ENCODE measurements at regions not wholly inside any gene's neighbourhood (a gene's known extent, or its start where the extent isn't known, plus 50 kb on each side); places are given as distances from the start of the nearest gene placed in this dataset.

- Histone ChIP-seq H3K18ac (ENCODE audit: low read length) (no peak overlapping the region), H3K4ac (ENCODE audit: low read length) (no peak overlapping the region), H4K91ac (ENCODE audit: low read depth, low read length, poor library complexity) (no peak overlapping the region), H3K79me1 (ENCODE audit: low read depth, low read length) (no peaks in the 10 kb centered on the region), H2AK5ac (ENCODE audit: low read depth, low read length) (no peak overlapping the region), H2BK15ac (ENCODE audit: low read length) (no peak overlapping the region), H3K14ac (ENCODE audit: low read length) (no peak overlapping the region), H2BK120ac (ENCODE audit: low read depth, low read length) (no peak overlapping the region), H3K23ac (ENCODE audit: low read depth, low read length, poor library complexity) (no peak overlapping the region), H2BK12ac (ENCODE audit: low read length) (no peak overlapping the region), H3K4me2 (ENCODE audit: insufficient read depth, low read length, poor library complexity, severe bottlenecking) (no peak overlapping the region), H3K27ac (replicated peaks; ENCODE audit: low read length) (no peak overlapping the region), H3K9ac (ENCODE audit: low read depth, low read length, poor library complexity) (no peak overlapping the region), H2AFZ (ENCODE audit: low read length) (no peak overlapping the region), H3K9me3 (replicated peaks in 1 of 2; ENCODE audit: control insufficient read depth in 2 of 2, insufficient read depth in 1 of 2, low read depth in 1 of 2, low read length in 2 of 2) (no peaks in the 10 kb centered on the region), H2BK5ac (ENCODE audit: low read length) (no peak overlapping the region), H3K4me3 (ENCODE audit: low read length in 2 of 2) (no peak overlapping the region), H3K4me1 (ENCODE audit: control insufficient read depth in 2 of 2, insufficient read depth in 1 of 2, low read depth in 1 of 2, low read length in 2 of 2) (no peaks in the 10 kb centered on the region), H4K8ac (ENCODE audit: low read depth, low read length) (no peak overlapping the region), H3K36me3 (replicated peaks in 1 of 2; ENCODE audit: control insufficient read depth in 2 of 2, insufficient read depth in 2 of 2, low read length in 2 of 2) (no peaks in the 10 kb centered on the region), H3K27me3 (ENCODE audit: control insufficient read depth in 3 of 3, insufficient read depth in 3 of 3, low read depth in 1 of 3, low read length in 3 of 3) (no peaks in the 10 kb centered on the region)
- no peak for DNase-seq (ENCODE audit: low spot score)
- no CpG with 5 or more reads among the region's 3 CpGs for WGBS, 2 donors (ENCODE audit: extremely low coverage in 2 of 2, insufficient read length in 2 of 2, insufficient replicate concordance in 1 of 2)
These were observed 56.1 kb upstream of the PKP2 start for GRCh38 chr12:32952681-32953080.

GRCh38 chr12:32949815-32950214 is 53.2 kb upstream of the PKP2 start:
- H3K4me1 ChIP-seq (ENCODE audit: control insufficient read depth in 2 of 2, insufficient read depth in 1 of 2, low read depth in 1 of 2, low read length in 2 of 2), result no peaks in the 10 kb centered on the region
- no peak overlapping the region for H2BK120ac ChIP-seq (ENCODE audit: low read depth, low read length)
- no peaks in the 10 kb centered on the region for H3K27me3 ChIP-seq (ENCODE audit: control insufficient read depth in 3 of 3, insufficient read depth in 3 of 3, low read depth in 1 of 3, low read length in 3 of 3)
- no peak overlapping the region for H3K18ac ChIP-seq (ENCODE audit: low read length)
- H3K36me3 ChIP-seq (replicated peaks in 1 of 2; ENCODE audit: control insufficient read depth in 2 of 2, insufficient read depth in 2 of 2, low read length in 2 of 2), result no peaks in the 10 kb centered on the region
- DNase-seq (ENCODE audit: low spot score), result no peak
- H3K79me1 ChIP-seq (ENCODE audit: low read depth, low read length), result no peaks in the 10 kb centered on the region
- no peak overlapping the region for H3K14ac ChIP-seq (ENCODE audit: low read length)
- no peak overlapping the region for H2BK12ac ChIP-seq (ENCODE audit: low read length)
- no peak overlapping the region for H4K8ac ChIP-seq (ENCODE audit: low read depth, low read length)
- H2BK15ac ChIP-seq (ENCODE audit: low read length), result no peak overlapping the region
- H4K91ac ChIP-seq (ENCODE audit: low read depth, low read length, poor library complexity), result no peak overlapping the region
- no peak overlapping the region for H3K27ac ChIP-seq (replicated peaks; ENCODE audit: low read length)
- H2BK5ac ChIP-seq (ENCODE audit: low read length), result peak overlapping the region; percentile 35
- no peak overlapping the region for H3K4me3 ChIP-seq (ENCODE audit: low read length in 2 of 2)
- H3K23ac ChIP-seq (ENCODE audit: low read depth, low read length, poor library complexity), result no peak overlapping the region
- no peaks in the 10 kb centered on the region for H3K9me3 ChIP-seq (replicated peaks in 1 of 2; ENCODE audit: control insufficient read depth in 2 of 2, insufficient read depth in 1 of 2, low read depth in 1 of 2, low read length in 2 of 2)
- H2AFZ ChIP-seq (ENCODE audit: low read length), result no peak overlapping the region
- no peak overlapping the region for H3K4me2 ChIP-seq (ENCODE audit: insufficient read depth, low read length, poor library complexity, severe bottlenecking)
- H3K4ac ChIP-seq (ENCODE audit: low read length), result no peak overlapping the region
- no peak overlapping the region for H3K9ac ChIP-seq (ENCODE audit: low read depth, low read length, poor library complexity)
- WGBS, 2 donors (ENCODE audit: extremely low coverage in 2 of 2, insufficient read length in 2 of 2, insufficient replicate concordance in 1 of 2), result no CpG with 5 or more reads among the region's 3 CpGs
- no peak overlapping the region for H2AK5ac ChIP-seq (ENCODE audit: low read depth, low read length)

- no peak overlapping the region for H2BK15ac ChIP-seq (ENCODE audit: low read length)
- no peak overlapping the region for H2BK12ac ChIP-seq (ENCODE audit: low read length)
- no CpG with 5 or more reads among the region's 4 CpGs for WGBS, 2 donors (ENCODE audit: extremely low coverage in 2 of 2, insufficient read length in 2 of 2, insufficient replicate concordance in 1 of 2)
- H3K4me2 ChIP-seq (ENCODE audit: insufficient read depth, low read length, poor library complexity, severe bottlenecking), result no peak overlapping the region
- DNase-seq (ENCODE audit: low spot score), result peak; percentile 27
- H2BK5ac ChIP-seq (ENCODE audit: low read length), result no peak overlapping the region
- no peaks in the 10 kb centered on the region for H3K4me1 ChIP-seq (ENCODE audit: control insufficient read depth in 2 of 2, insufficient read depth in 1 of 2, low read depth in 1 of 2, low read length in 2 of 2)
- no peak overlapping the region for H2AK5ac ChIP-seq (ENCODE audit: low read depth, low read length)
- no peak overlapping the region for H3K23ac ChIP-seq (ENCODE audit: low read depth, low read length, poor library complexity)
- no peak overlapping the region for H3K9ac ChIP-seq (ENCODE audit: low read depth, low read length, poor library complexity)
- H3K27me3 ChIP-seq (ENCODE audit: control insufficient read depth in 3 of 3, insufficient read depth in 3 of 3, low read depth in 1 of 3, low read length in 3 of 3), result no peaks in the 10 kb centered on the region
- H3K18ac ChIP-seq (ENCODE audit: low read length), result no peak overlapping the region
- no peak overlapping the region for H3K27ac ChIP-seq (replicated peaks; ENCODE audit: low read length)
- H2BK120ac ChIP-seq (ENCODE audit: low read depth, low read length), result no peak overlapping the region
- H3K14ac ChIP-seq (ENCODE audit: low read length), result no peak overlapping the region
- no peak overlapping the region for H3K4me3 ChIP-seq (ENCODE audit: low read length in 2 of 2)
- no peak overlapping the region for H4K8ac ChIP-seq (ENCODE audit: low read depth, low read length)
- no peak overlapping the region for H3K4ac ChIP-seq (ENCODE audit: low read length)
- H3K36me3 ChIP-seq (replicated peaks in 1 of 2; ENCODE audit: control insufficient read depth in 2 of 2, insufficient read depth in 2 of 2, low read length in 2 of 2), result no peaks in the 10 kb centered on the region
- H2AFZ ChIP-seq (ENCODE audit: low read length), result peak overlapping the region; percentile 87
- H3K9me3 ChIP-seq (replicated peaks in 1 of 2; ENCODE audit: control insufficient read depth in 2 of 2, insufficient read depth in 1 of 2, low read depth in 1 of 2, low read length in 2 of 2), result no peaks in the 10 kb centered on the region
- H3K79me1 ChIP-seq (ENCODE audit: low read depth, low read length), result no peaks in the 10 kb centered on the region
- no peak overlapping the region for H4K91ac ChIP-seq (ENCODE audit: low read depth, low read length, poor library complexity)
These were observed 50.9 kb upstream of the PKP2 start for GRCh38 chr12:32947206-32948067.

GRCh38 chr12:32946504-32947131 is 50.0 kb upstream of the PKP2 start:
- H2AFZ ChIP-seq (ENCODE audit: low read length), result peak overlapping the region; percentile 87
- no peaks in the 10 kb centered on the region for H3K36me3 ChIP-seq (replicated peaks in 1 of 2; ENCODE audit: control insufficient read depth in 2 of 2, insufficient read depth in 2 of 2, low read length in 2 of 2)
- no peak overlapping the region for H2BK12ac ChIP-seq (ENCODE audit: low read length)
- no peak overlapping the region for H3K4me3 ChIP-seq (ENCODE audit: low read length in 2 of 2)
- H3K9me3 ChIP-seq (replicated peaks in 1 of 2; ENCODE audit: control insufficient read depth in 2 of 2, insufficient read depth in 1 of 2, low read depth in 1 of 2, low read length in 2 of 2), result no peaks in the 10 kb centered on the region
- no peak overlapping the region for H3K23ac ChIP-seq (ENCODE audit: low read depth, low read length, poor library complexity)
- no peak overlapping the region for H3K4ac ChIP-seq (ENCODE audit: low read length)
- H2BK5ac ChIP-seq (ENCODE audit: low read length), result no peak overlapping the region
- no peak overlapping the region for H2BK15ac ChIP-seq (ENCODE audit: low read length)
- no peak overlapping the region for H2AK5ac ChIP-seq (ENCODE audit: low read depth, low read length)
- no peaks in the 10 kb centered on the region for H3K27me3 ChIP-seq (ENCODE audit: control insufficient read depth in 3 of 3, insufficient read depth in 3 of 3, low read depth in 1 of 3, low read length in 3 of 3)
- no peaks in the 10 kb centered on the region for H3K79me1 ChIP-seq (ENCODE audit: low read depth, low read length)
- no peak overlapping the region for H3K27ac ChIP-seq (replicated peaks; ENCODE audit: low read length)
- H4K91ac ChIP-seq (ENCODE audit: low read depth, low read length, poor library complexity), result no peak overlapping the region
- H4K8ac ChIP-seq (ENCODE audit: low read depth, low read length), result no peak overlapping the region
- no peak for DNase-seq (ENCODE audit: low spot score)
- H3K4me2 ChIP-seq (ENCODE audit: insufficient read depth, low read length, poor library complexity, severe bottlenecking), result no peak overlapping the region
- no peak overlapping the region for H3K18ac ChIP-seq (ENCODE audit: low read length)
- no CpG with 5 or more reads among the region's 6 CpGs for WGBS, 2 donors (ENCODE audit: extremely low coverage in 2 of 2, insufficient read length in 2 of 2, insufficient replicate concordance in 1 of 2)
- H3K14ac ChIP-seq (ENCODE audit: low read length), result no peak overlapping the region
- no peak overlapping the region for H3K9ac ChIP-seq (ENCODE audit: low read depth, low read length, poor library complexity)
- H2BK120ac ChIP-seq (ENCODE audit: low read depth, low read length), result no peak overlapping the region
- no peaks in the 10 kb centered on the region for H3K4me1 ChIP-seq (ENCODE audit: control insufficient read depth in 2 of 2, insufficient read depth in 1 of 2, low read depth in 1 of 2, low read length in 2 of 2)

Data from neuronal stem cell (in vitro differentiated cells).